ENCODE measurements at regions not wholly inside any gene's neighbourhood (a gene's known extent, or its start where the extent isn't known, plus 50 kb on each side); places are given as distances from the start of the nearest gene placed in this dataset.

DNA sequence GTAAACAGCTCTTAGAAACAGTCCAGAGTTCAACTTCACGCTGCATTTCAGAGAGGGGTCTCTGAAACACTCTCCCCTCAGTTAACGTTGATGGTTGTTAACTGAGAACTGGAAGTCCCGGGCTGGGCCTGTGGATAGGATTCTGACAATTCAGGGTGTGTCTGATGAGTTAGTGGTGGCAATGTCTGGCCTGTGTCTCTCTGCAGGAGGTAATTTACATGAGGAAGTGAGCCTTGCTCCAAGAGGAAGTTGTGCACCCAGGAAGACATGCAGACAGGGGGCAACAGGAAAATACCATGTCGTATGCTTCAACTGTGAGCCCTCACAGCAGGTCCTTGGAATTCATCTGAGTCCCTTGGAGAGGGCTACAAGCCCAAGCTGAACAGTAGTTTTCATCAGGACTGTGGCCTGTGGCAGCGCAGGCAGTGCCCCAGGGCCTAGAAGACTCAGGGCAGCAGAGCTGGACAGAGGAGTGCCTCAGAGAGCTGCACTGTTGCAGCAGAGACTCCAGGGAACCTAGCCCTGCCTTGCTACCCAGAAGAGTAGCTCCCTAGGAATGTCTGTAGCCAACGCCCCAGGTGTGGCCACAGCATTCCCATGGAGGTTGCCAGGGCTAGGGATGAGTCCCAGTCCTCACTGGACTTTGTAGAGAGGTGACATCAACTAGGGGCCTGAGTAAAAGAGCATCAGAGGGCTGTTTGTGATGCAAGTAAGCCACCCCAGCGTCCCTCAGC is 104.6 kb upstream of the SELENOK start:
- no peaks in the 10 kb centered on the region for H3K27me3 ChIP-seq (ENCODE audit: control insufficient read depth in 1 of 2, insufficient read depth in 2 of 2, low read length in 2 of 2)
- H3K9me3 ChIP-seq (ENCODE audit: control insufficient read depth in 2 of 2, low read length in 2 of 2): no peaks in the 10 kb centered on the region
- no peaks in the 10 kb centered on the region for H3K4me1 ChIP-seq (ENCODE audit: control insufficient read depth, insufficient read depth, low read length)
- no peak overlapping the region for H3K27ac ChIP-seq (ENCODE audit: low read length)
- no peak overlapping the region for H3K9ac ChIP-seq (ENCODE audit: low read length in 2 of 2)
- H3K4me3 ChIP-seq (ENCODE audit: low read length in 2 of 2): no peak overlapping the region
- no peaks in the 10 kb centered on the region for H3K36me3 ChIP-seq (ENCODE audit: control insufficient read depth in 2 of 2, insufficient read depth in 2 of 2, low read length in 2 of 2)

DNA sequence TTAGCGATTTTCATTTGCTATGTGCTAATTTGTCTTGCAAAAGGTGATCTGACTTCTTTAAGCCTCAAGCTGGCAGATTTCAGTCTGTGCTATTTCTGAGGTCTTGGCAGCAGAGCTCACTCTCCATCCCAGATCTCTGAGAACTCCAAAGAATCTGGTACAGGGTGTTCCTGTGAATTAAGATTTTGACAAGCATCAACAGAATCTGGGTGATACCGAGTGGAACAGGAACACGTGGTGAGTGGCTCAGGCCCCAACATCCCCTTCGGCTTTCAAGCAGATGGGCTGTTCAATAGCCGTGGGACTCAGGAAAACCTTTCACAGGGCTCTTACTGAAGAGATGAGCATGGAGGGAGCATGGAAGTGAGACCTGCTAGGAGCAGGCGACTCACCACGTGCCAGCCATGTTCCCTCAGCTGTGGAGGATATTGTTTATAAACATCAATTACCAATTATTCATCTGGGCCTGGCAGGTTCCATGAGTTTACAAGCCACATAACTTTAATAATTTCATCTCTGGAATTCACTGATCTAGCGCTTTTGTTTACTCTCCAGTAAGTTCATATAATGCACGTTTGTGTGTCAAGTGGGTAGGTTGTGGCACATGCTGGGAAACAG is 103.4 kb upstream of the SELENOK start:
- no peak overlapping the region for H3K4me3 ChIP-seq (ENCODE audit: low read length in 2 of 2)
- H3K9me3 ChIP-seq (ENCODE audit: control insufficient read depth in 2 of 2, low read length in 2 of 2): no peaks in the 10 kb centered on the region
- no peak overlapping the region for H3K27ac ChIP-seq (ENCODE audit: low read length)
- no peak overlapping the region for H3K9ac ChIP-seq (ENCODE audit: low read length in 2 of 2)
- H3K36me3 ChIP-seq (ENCODE audit: control insufficient read depth in 2 of 2, insufficient read depth in 2 of 2, low read length in 2 of 2): no peaks in the 10 kb centered on the region
- no peaks in the 10 kb centered on the region for H3K4me1 ChIP-seq (ENCODE audit: control insufficient read depth, insufficient read depth, low read length)
- no peaks in the 10 kb centered on the region for H3K27me3 ChIP-seq (ENCODE audit: control insufficient read depth in 1 of 2, insufficient read depth in 2 of 2, low read length in 2 of 2)

DNA sequence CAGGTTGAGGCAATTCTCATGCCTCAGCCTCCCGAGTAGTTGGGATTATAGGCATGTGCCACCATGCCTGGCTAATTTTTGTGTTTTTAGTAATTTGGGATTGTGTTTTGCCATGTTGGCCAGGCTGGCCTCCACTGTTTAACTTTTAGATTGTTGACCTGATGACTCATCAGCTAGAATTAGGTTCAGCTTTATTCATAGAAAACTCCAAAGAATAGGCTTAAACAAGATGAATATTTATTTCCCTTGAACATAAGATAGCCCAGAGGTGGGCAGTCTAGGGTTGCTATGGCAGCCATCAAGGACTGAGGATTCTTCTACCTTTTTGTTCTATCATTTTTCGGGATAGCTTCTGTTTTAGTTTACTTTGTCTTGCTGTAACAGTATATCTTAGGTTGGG is 99.6 kb upstream of the SELENOK start:
- Histone ChIP-seq H3K9ac (ENCODE audit: low read length in 2 of 2) (no peak overlapping the region), H3K27ac (ENCODE audit: low read length) (no peak overlapping the region), H3K36me3 (ENCODE audit: control insufficient read depth in 2 of 2, insufficient read depth in 2 of 2, low read length in 2 of 2) (no peaks in the 10 kb centered on the region), H3K27me3 (ENCODE audit: control insufficient read depth in 1 of 2, insufficient read depth in 2 of 2, low read length in 2 of 2) (no peaks in the 10 kb centered on the region), H3K4me3 (ENCODE audit: low read length in 2 of 2) (no peak overlapping the region), H3K9me3 (ENCODE audit: control insufficient read depth in 2 of 2, low read length in 2 of 2) (no peaks in the 10 kb centered on the region), H3K4me1 (ENCODE audit: control insufficient read depth, insufficient read depth, low read length) (no peaks in the 10 kb centered on the region)

DNA sequence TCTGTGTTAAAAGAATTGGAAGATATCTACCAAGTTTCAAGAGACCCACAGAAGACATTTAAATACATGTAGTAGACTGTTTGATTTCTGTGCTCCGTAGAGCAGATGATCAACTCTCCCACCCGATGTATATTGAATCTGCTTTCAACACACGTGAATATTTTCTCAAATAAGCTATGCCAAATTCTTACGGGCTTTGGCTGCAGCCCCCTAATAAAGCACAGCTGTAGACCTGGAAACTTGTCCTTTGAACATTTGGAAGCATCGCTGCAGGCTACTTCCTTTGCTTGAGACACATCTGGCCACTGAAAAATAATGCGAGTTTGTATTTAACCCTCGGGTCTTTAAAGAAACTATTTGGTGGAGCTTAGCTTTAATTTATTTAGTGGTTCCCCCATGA is 98.3 kb upstream of the SELENOK start:
- Histone ChIP-seq H3K27me3 (ENCODE audit: control insufficient read depth in 1 of 2, insufficient read depth in 2 of 2, low read length in 2 of 2) (no peaks in the 10 kb centered on the region), H3K36me3 (ENCODE audit: control insufficient read depth in 2 of 2, insufficient read depth in 2 of 2, low read length in 2 of 2) (no peaks in the 10 kb centered on the region), H3K9me3 (ENCODE audit: control insufficient read depth in 2 of 2, low read length in 2 of 2) (no peaks in the 10 kb centered on the region), H3K4me1 (ENCODE audit: control insufficient read depth, insufficient read depth, low read length) (no peaks in the 10 kb centered on the region), H3K27ac (ENCODE audit: low read length) (no peak overlapping the region), H3K4me3 (ENCODE audit: low read length in 2 of 2) (no peak overlapping the region), H3K9ac (ENCODE audit: low read length in 2 of 2) (no peak overlapping the region)

DNA sequence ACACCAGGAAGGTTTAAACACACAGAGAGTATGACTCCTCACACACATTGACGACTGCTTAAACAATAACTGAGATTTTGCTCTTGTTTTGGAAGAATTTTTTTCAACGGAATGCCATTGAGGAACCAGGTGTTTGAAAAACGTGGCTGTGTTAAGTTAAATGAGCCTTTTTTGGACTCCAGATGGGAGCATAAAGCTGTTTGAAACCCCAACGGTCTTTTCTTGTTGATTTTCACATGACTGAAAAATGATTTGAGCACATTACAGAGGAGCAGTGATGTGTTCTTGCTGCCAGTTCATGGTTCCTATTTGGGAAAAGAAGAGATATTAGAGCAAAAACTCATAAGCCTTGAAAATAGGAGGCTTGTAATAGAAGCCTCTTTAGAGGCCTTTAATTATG is 97.8 kb upstream of the SELENOK start:
- Histone ChIP-seq H3K4me3 (ENCODE audit: low read length in 2 of 2) (no peak overlapping the region), H3K27me3 (ENCODE audit: control insufficient read depth in 1 of 2, insufficient read depth in 2 of 2, low read length in 2 of 2) (no peaks in the 10 kb centered on the region), H3K9ac (ENCODE audit: low read length in 2 of 2) (no peak overlapping the region), H3K4me1 (ENCODE audit: control insufficient read depth, insufficient read depth, low read length) (no peaks in the 10 kb centered on the region), H3K36me3 (ENCODE audit: control insufficient read depth in 2 of 2, insufficient read depth in 2 of 2, low read length in 2 of 2) (no peaks in the 10 kb centered on the region), H3K27ac (ENCODE audit: low read length) (no peak overlapping the region), H3K9me3 (ENCODE audit: control insufficient read depth in 2 of 2, low read length in 2 of 2) (no peaks in the 10 kb centered on the region)

DNA sequence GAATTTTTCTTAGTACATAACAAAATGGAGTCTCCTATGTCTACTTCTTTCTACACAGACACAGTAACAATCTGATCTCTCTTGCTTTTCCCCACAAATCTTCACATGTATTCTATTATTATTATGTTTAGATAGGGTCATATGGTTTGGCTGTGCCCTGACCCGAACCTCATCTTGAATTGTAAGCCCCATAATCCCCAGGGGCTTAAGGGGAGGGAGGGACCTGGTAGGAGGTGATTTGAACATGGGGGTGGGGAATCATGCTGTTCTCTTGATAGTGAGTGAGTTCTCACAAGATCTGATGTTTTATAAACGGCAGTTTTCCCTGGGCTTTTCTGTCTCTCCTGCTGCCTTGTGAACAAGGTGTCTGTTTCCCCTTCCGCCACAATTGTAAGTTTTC is 86.7 kb upstream of the SELENOK start:
- peaks cover 7% of the 10 kb centered on the region in 2 donors for H3K9me3 ChIP-seq (ENCODE audit: control insufficient read depth in 2 of 2, low read length in 2 of 2)
- peaks cover 0 to 2% of the 10 kb centered on the region in 2 donors for H3K27me3 ChIP-seq (ENCODE audit: control insufficient read depth in 1 of 2, insufficient read depth in 2 of 2, low read length in 2 of 2)
- no peak overlapping the region for H3K27ac ChIP-seq (ENCODE audit: low read length)
- H3K9ac ChIP-seq (ENCODE audit: low read length in 2 of 2): no peak overlapping the region
- no peaks in the 10 kb centered on the region for H3K36me3 ChIP-seq (ENCODE audit: control insufficient read depth in 2 of 2, insufficient read depth in 2 of 2, low read length in 2 of 2)
- H3K4me3 ChIP-seq (ENCODE audit: low read length in 2 of 2): no peak overlapping the region
- H3K4me1 ChIP-seq (ENCODE audit: control insufficient read depth, insufficient read depth, low read length): no peaks in the 10 kb centered on the region

DNA sequence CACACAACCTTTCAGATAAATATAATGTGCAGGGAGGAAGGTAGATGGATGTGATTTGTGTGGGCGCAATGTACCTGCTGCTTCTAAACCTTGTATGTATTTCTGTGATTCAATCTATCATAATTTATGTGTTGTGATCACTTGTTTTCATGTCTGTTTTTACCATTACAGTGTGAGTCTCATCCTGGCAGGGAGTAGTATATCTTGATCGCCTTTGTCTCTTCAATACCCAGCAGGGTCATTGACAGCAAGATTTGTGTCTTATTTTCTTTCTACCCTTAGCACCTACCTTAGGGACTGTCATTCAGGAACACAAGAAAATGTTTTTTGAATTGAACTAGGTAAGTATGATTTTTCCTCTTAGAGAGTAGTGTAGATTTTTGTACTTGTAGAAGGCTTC is 83.7 kb upstream of the SELENOK start:
- Histone ChIP-seq H3K27ac (ENCODE audit: low read length) (no peak overlapping the region), H3K27me3 (ENCODE audit: control insufficient read depth in 1 of 2, insufficient read depth in 2 of 2, low read length in 2 of 2) (peaks cover 0 to under 1% of the 10 kb centered on the region in 2 donors), H3K4me1 (ENCODE audit: control insufficient read depth, insufficient read depth, low read length) (no peaks in the 10 kb centered on the region), H3K36me3 (ENCODE audit: control insufficient read depth in 2 of 2, insufficient read depth in 2 of 2, low read length in 2 of 2) (no peaks in the 10 kb centered on the region), H3K4me3 (ENCODE audit: low read length in 2 of 2) (no peak overlapping the region), H3K9me3 (ENCODE audit: control insufficient read depth in 2 of 2, low read length in 2 of 2) (peaks cover 3 to 10% of the 10 kb centered on the region in 2 donors), H3K9ac (ENCODE audit: low read length in 2 of 2) (no peak overlapping the region)

DNA sequence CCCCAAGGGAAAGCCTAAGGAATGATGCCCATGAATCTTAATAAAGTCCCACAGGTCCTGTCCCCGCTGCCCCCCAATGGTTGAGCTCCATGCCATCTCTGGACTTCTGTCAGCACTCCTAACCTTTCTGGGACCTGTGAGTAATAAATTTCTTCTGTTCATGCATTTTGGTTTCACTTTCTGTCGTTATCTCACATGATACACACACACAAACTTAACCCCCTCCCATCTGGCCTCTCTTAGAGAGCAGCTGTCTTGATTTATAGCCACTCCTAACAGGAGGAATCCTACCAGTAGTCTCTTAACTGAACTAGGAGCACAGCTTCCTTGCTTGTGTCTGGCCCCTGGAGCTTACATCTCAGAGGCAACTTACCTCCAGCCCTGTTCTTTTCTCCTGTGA is 82.7 kb upstream of the SELENOK start:
- Histone ChIP-seq H3K4me3 (ENCODE audit: low read length in 2 of 2) (no peak overlapping the region), H3K9ac (ENCODE audit: low read length in 2 of 2) (no peak overlapping the region), H3K27me3 (ENCODE audit: control insufficient read depth in 1 of 2, insufficient read depth in 2 of 2, low read length in 2 of 2) (no peaks in the 10 kb centered on the region), H3K27ac (ENCODE audit: low read length) (no peak overlapping the region), H3K36me3 (ENCODE audit: control insufficient read depth in 2 of 2, insufficient read depth in 2 of 2, low read length in 2 of 2) (no peaks in the 10 kb centered on the region), H3K9me3 (ENCODE audit: control insufficient read depth in 2 of 2, low read length in 2 of 2) (peaks cover 3 to 10% of the 10 kb centered on the region in 2 donors), H3K4me1 (ENCODE audit: control insufficient read depth, insufficient read depth, low read length) (no peaks in the 10 kb centered on the region)

DNA sequence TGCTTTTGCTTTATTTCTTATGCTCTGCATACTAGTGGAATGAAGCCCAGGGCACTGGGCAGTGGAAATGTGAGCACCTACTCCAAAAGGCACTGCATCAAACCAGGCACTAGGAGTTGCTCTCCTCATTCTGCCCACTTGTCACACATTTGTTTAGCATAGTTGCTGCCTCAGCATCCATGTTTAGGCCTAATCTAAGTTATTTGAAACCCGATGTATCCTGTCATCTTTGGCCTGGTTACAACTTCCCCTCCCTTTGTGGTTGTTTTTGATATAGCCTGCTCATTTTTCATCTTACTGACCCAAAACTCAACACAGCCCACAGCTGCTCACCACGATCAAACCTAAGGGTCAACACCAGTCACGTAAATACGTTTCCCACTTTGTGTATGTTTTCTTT is 82.2 kb upstream of the SELENOK start:
- H3K9me3 ChIP-seq (ENCODE audit: control insufficient read depth in 2 of 2, low read length in 2 of 2): peaks cover 3 to 10% of the 10 kb centered on the region in 2 donors
- no peaks in the 10 kb centered on the region for H3K27me3 ChIP-seq (ENCODE audit: control insufficient read depth in 1 of 2, insufficient read depth in 2 of 2, low read length in 2 of 2)
- no peaks in the 10 kb centered on the region for H3K36me3 ChIP-seq (ENCODE audit: control insufficient read depth in 2 of 2, insufficient read depth in 2 of 2, low read length in 2 of 2)
- H3K4me3 ChIP-seq (ENCODE audit: low read length in 2 of 2): no peak overlapping the region
- H3K9ac ChIP-seq (ENCODE audit: low read length in 2 of 2): no peak overlapping the region
- H3K27ac ChIP-seq (ENCODE audit: low read length): no peak overlapping the region
- no peaks in the 10 kb centered on the region for H3K4me1 ChIP-seq (ENCODE audit: control insufficient read depth, insufficient read depth, low read length)

DNA sequence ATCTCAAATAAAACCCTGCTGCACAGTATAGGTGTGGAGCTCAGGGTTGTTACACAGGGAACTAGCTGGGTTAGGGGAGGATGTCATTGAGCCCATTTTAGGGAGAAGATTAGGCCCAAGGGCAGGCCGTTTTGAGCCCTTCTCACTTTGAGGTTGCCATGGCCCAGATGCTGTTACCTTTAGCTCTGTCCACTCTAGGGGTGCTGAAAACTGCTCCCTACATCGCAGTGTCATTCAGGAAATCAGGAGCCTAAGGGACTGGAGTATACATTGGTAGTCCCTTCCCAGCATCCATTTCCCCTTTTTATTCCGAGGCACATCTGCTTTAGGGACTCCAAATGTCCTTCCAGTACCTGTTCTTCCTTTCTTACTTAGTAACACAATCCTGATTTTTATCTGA is 79.0 kb upstream of the SELENOK start:
- H3K9me3 ChIP-seq (ENCODE audit: control insufficient read depth in 2 of 2, low read length in 2 of 2): peaks cover 3 to 14% of the 10 kb centered on the region in 2 donors
- H3K4me1 ChIP-seq (ENCODE audit: control insufficient read depth, insufficient read depth, low read length): no peaks in the 10 kb centered on the region
- H3K36me3 ChIP-seq (ENCODE audit: control insufficient read depth in 2 of 2, insufficient read depth in 2 of 2, low read length in 2 of 2): no peaks in the 10 kb centered on the region
- H3K4me3 ChIP-seq (ENCODE audit: low read length in 2 of 2): no peak overlapping the region
- H3K27ac ChIP-seq (ENCODE audit: low read length): no peak overlapping the region
- no peak overlapping the region for H3K9ac ChIP-seq (ENCODE audit: low read length in 2 of 2)
- H3K27me3 ChIP-seq (ENCODE audit: control insufficient read depth in 1 of 2, insufficient read depth in 2 of 2, low read length in 2 of 2): no peaks in the 10 kb centered on the region

DNA sequence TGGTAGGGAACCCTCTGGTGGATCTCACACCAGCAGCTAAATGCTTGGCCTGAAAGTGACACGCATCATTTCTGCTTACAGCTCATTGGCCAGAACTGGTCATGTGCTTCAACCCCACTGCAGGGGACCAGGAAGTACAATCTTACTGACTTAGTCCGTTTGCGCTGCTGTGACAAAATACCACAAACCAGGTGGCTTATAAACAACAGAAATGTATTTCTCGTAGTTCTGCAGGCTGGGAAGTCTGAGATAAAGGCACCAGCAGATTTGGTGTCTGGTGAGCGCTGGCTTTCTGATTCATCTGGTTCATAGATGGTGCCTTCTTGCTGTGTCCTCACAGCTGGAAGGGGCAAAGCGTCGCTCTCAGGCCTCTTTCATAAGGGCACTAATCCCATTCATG is 77.4 kb upstream of the SELENOK start:
- Histone ChIP-seq H3K9ac (ENCODE audit: low read length in 2 of 2) (no peak overlapping the region), H3K36me3 (ENCODE audit: control insufficient read depth in 2 of 2, insufficient read depth in 2 of 2, low read length in 2 of 2) (no peaks in the 10 kb centered on the region), H3K4me1 (ENCODE audit: control insufficient read depth, insufficient read depth, low read length) (no peaks in the 10 kb centered on the region), H3K4me3 (ENCODE audit: low read length in 2 of 2) (no peak overlapping the region), H3K27ac (ENCODE audit: low read length) (no peak overlapping the region), H3K9me3 (ENCODE audit: control insufficient read depth in 2 of 2, low read length in 2 of 2) (peaks cover 3 to 8% of the 10 kb centered on the region in 2 donors), H3K27me3 (ENCODE audit: control insufficient read depth in 1 of 2, insufficient read depth in 2 of 2, low read length in 2 of 2) (no peaks in the 10 kb centered on the region)

Data from stomach smooth muscle (tissue), 2 donors.